ENCODE measurements at regions not wholly inside any gene's neighbourhood (a gene's known extent, or its start where the extent isn't known, plus 50 kb on each side); places are given as distances from the start of the nearest gene placed in this dataset.
"Not testable (repeated sequence)": the region's sequence is repeated elsewhere in the genome, so short reads cannot be mapped to it uniquely, and the experiment has no call there.

GRCh38 chr22:46047841-46048595, 71.1 kb upstream of the WNT7B start:
- peaks cover 0 to 18% (median 2%) of the 10 kb centered on the region in 4 donors for H3K4me1 Mint-ChIP-seq
- H3K4me3 ChIP-seq (ENCODE audit: low read depth, low read length): no peak overlapping the region
- no peak overlapping the region for H3K27ac Mint-ChIP-seq
- H3K36me3 Mint-ChIP-seq: no peaks in the 10 kb centered on the region
- H3K9me3 ChIP-seq (ENCODE audit: control insufficient read depth in 2 of 2, low read length in 2 of 2): no peaks in the 10 kb centered on the region
- H3K27me3 Mint-ChIP-seq: no peaks in the 10 kb centered on the region
- no peak for DNase-seq
- H3K9me3 Mint-ChIP-seq: no peaks in the 10 kb centered on the region
- no peaks in the 10 kb centered on the region for H3K27me3 ChIP-seq (ENCODE audit: control insufficient read depth, insufficient read depth, low read length)
- ATAC-seq (ENCODE audit: low read depth in 2 of 2): no peak
- no peak overlapping the region for H3K27ac ChIP-seq (ENCODE audit: insufficient read depth, low read length, poor library complexity, severe bottlenecking)
- peak overlapping the region in 2 of 4 donors; percentile 21 to 38 for H3K4me3 Mint-ChIP-seq
- H3K4me1 ChIP-seq (ENCODE audit: control insufficient read depth, insufficient read depth, low read length, poor library complexity, severe bottlenecking): peaks cover 32% of the 10 kb centered on the region
- no peaks in the 10 kb centered on the region for H3K36me3 ChIP-seq (ENCODE audit: control insufficient read depth, insufficient read depth, low read length)

GRCh38 chr22:46048661-46049060, 71.7 kb upstream of the WNT7B start:
- H3K4me3 ChIP-seq (ENCODE audit: low read depth, low read length); H3K27me3 Mint-ChIP-seq; DNase-seq; H3K27ac Mint-ChIP-seq; H3K36me3 ChIP-seq (ENCODE audit: control insufficient read depth, insufficient read depth, low read length); H3K36me3 Mint-ChIP-seq; H3K9me3 ChIP-seq (ENCODE audit: control insufficient read depth in 2 of 2, low read length in 2 of 2); H3K4me3 Mint-ChIP-seq; H3K9me3 Mint-ChIP-seq; ATAC-seq (ENCODE audit: low read depth in 2 of 2); H3K27me3 ChIP-seq (ENCODE audit: control insufficient read depth, insufficient read depth, low read length); H3K27ac ChIP-seq (ENCODE audit: insufficient read depth, low read length, poor library complexity, severe bottlenecking): not testable (repeated sequence)
- peaks cover 32% of the 10 kb centered on the region for H3K4me1 ChIP-seq (ENCODE audit: control insufficient read depth, insufficient read depth, low read length, poor library complexity, severe bottlenecking)
- H3K4me1 Mint-ChIP-seq: peaks cover 0 to 20% (median 3%) of the 10 kb centered on the region in 4 donors

GRCh38 chr22:46049726-46050450, 72.9 kb upstream of the WNT7B start:
- Histone ChIP-seq H3K27ac (ENCODE audit: insufficient read depth, low read length, poor library complexity, severe bottlenecking) (no peak overlapping the region), H3K27me3 (ENCODE audit: control insufficient read depth, insufficient read depth, low read length) (no peaks in the 10 kb centered on the region), H3K4me1 (ENCODE audit: control insufficient read depth, insufficient read depth, low read length, poor library complexity, severe bottlenecking) (peaks cover 28% of the 10 kb centered on the region), H3K36me3 (ENCODE audit: control insufficient read depth, insufficient read depth, low read length) (no peaks in the 10 kb centered on the region), H3K4me3 (ENCODE audit: low read depth, low read length) (no peak overlapping the region), H3K9me3 (ENCODE audit: control insufficient read depth in 2 of 2, low read length in 2 of 2) (no peaks in the 10 kb centered on the region)
- Mint-ChIP-seq H3K4me1 (peaks cover 0 to 14% (median 6%) of the 10 kb centered on the region in 4 donors), H3K27me3 (no peaks in the 10 kb centered on the region), H3K9me3 (no peaks in the 10 kb centered on the region), H3K36me3 (no peaks in the 10 kb centered on the region), H3K27ac (peak overlapping the region; percentile 29 to 85 (median 56)), H3K4me3 (peak overlapping the region in 2 of 4 donors; percentile 43 to 74)
- DNase-seq (no peak), ATAC-seq (ENCODE audit: low read depth in 2 of 2) (no peak)

- H3K27ac ChIP-seq (ENCODE audit: insufficient read depth, low read length, poor library complexity, severe bottlenecking): peak overlapping the region; percentile 44
- Mint-ChIP-seq H3K9me3 (no peaks in the 10 kb centered on the region), H3K4me1 (peaks cover 0 to 20% (median 8%) of the 10 kb centered on the region in 4 donors)
These were observed 73.5 kb upstream of the WNT7B start for GRCh38 chr22:46050451-46050845.

GRCh38 chr22:46050916-46051614, 74.1 kb upstream of the WNT7B start:
- no peaks in the 10 kb centered on the region for H3K27me3 Mint-ChIP-seq
- Histone ChIP-seq H3K4me3 (ENCODE audit: low read depth, low read length) (no peak overlapping the region), H3K27me3 (ENCODE audit: control insufficient read depth, insufficient read depth, low read length) (no peaks in the 10 kb centered on the region), H3K4me1 (ENCODE audit: control insufficient read depth, insufficient read depth, low read length, poor library complexity, severe bottlenecking) (peaks cover 35% of the 10 kb centered on the region), H3K36me3 (ENCODE audit: control insufficient read depth, insufficient read depth, low read length) (no peaks in the 10 kb centered on the region), H3K9me3 (ENCODE audit: control insufficient read depth in 2 of 2, low read length in 2 of 2) (no peaks in the 10 kb centered on the region), H3K27ac (ENCODE audit: insufficient read depth, low read length, poor library complexity, severe bottlenecking) (peak overlapping the region; percentile 87)
- H3K27ac Mint-ChIP-seq: peak overlapping the region; percentile 51 to 90 (median 64)
- H3K36me3 Mint-ChIP-seq: no peaks in the 10 kb centered on the region
- H3K4me1 Mint-ChIP-seq: peaks cover 0 to 24% (median 10%) of the 10 kb centered on the region in 4 donors
- no peak for ATAC-seq (ENCODE audit: low read depth in 2 of 2)
- peak overlapping the region; percentile 15 to 75 (median 66) for H3K4me3 Mint-ChIP-seq
- H3K9me3 Mint-ChIP-seq: no peaks in the 10 kb centered on the region
- DNase-seq: no peak

More at GRCh38 chr22:46050451-46050845, 73.5 kb upstream of the WNT7B start:
- H3K27ac Mint-ChIP-seq: peak overlapping the region in 1 of 3 donors; percentile 29
- no peaks in the 10 kb centered on the region for H3K36me3 Mint-ChIP-seq
- H3K27me3 Mint-ChIP-seq: no peaks in the 10 kb centered on the region
- Histone ChIP-seq H3K4me3 (ENCODE audit: low read depth, low read length) (no peak overlapping the region), H3K9me3 (ENCODE audit: control insufficient read depth in 2 of 2, low read length in 2 of 2) (no peaks in the 10 kb centered on the region), H3K36me3 (ENCODE audit: control insufficient read depth, insufficient read depth, low read length) (no peaks in the 10 kb centered on the region), H3K27me3 (ENCODE audit: control insufficient read depth, insufficient read depth, low read length) (no peaks in the 10 kb centered on the region), H3K4me1 (ENCODE audit: control insufficient read depth, insufficient read depth, low read length, poor library complexity, severe bottlenecking) (peaks cover 30% of the 10 kb centered on the region)
- peak overlapping the region in 1 of 4 donors; percentile 75 for H3K4me3 Mint-ChIP-seq
- DNase-seq (no peak), ATAC-seq (ENCODE audit: low read depth in 2 of 2) (no peak)

- Mint-ChIP-seq H3K27me3 (no peaks in the 10 kb centered on the region), H3K9me3 (no peaks in the 10 kb centered on the region), H3K27ac (peak overlapping the region; percentile 51 to 90 (median 64)), H3K4me1 (peaks cover 0 to 29% (median 12%) of the 10 kb centered on the region in 4 donors), H3K36me3 (no peaks in the 10 kb centered on the region), H3K4me3 (peak overlapping the region; percentile 44 to 86 (median 67))
- Histone ChIP-seq H3K9me3 (ENCODE audit: control insufficient read depth in 2 of 2, low read length in 2 of 2) (no peaks in the 10 kb centered on the region), H3K4me3 (ENCODE audit: low read depth, low read length) (no peak overlapping the region), H3K4me1 (ENCODE audit: control insufficient read depth, insufficient read depth, low read length, poor library complexity, severe bottlenecking) (peaks cover 40% of the 10 kb centered on the region), H3K36me3 (ENCODE audit: control insufficient read depth, insufficient read depth, low read length) (no peaks in the 10 kb centered on the region), H3K27ac (ENCODE audit: insufficient read depth, low read length, poor library complexity, severe bottlenecking) (peak overlapping the region; percentile 87), H3K27me3 (ENCODE audit: control insufficient read depth, insufficient read depth, low read length) (no peaks in the 10 kb centered on the region)
- DNase-seq: no peak
- no peak for ATAC-seq (ENCODE audit: low read depth in 2 of 2)
These were observed 74.7 kb upstream of the WNT7B start for GRCh38 chr22:46051646-46052045.

- peak overlapping the region; percentile 84 to 97 (median 90) for H3K4me3 Mint-ChIP-seq
- Histone ChIP-seq H3K4me3 (ENCODE audit: low read depth, low read length) (no peak overlapping the region), H3K36me3 (ENCODE audit: control insufficient read depth, insufficient read depth, low read length) (no peaks in the 10 kb centered on the region), H3K4me1 (ENCODE audit: control insufficient read depth, insufficient read depth, low read length, poor library complexity, severe bottlenecking) (peaks cover 45% of the 10 kb centered on the region), H3K9me3 (ENCODE audit: control insufficient read depth in 2 of 2, low read length in 2 of 2) (no peaks in the 10 kb centered on the region), H3K27ac (ENCODE audit: insufficient read depth, low read length, poor library complexity, severe bottlenecking) (peak overlapping the region; percentile 87), H3K27me3 (ENCODE audit: control insufficient read depth, insufficient read depth, low read length) (no peaks in the 10 kb centered on the region)
- ATAC-seq (ENCODE audit: low read depth in 2 of 2) (no peak), DNase-seq (no peak)
- H3K4me1 Mint-ChIP-seq: peaks cover 0 to 32% (median 15%) of the 10 kb centered on the region in 4 donors
- no peaks in the 10 kb centered on the region for H3K27me3 Mint-ChIP-seq
- no peaks in the 10 kb centered on the region for H3K36me3 Mint-ChIP-seq
- H3K9me3 Mint-ChIP-seq: no peaks in the 10 kb centered on the region
- peak overlapping the region; percentile 64 to 95 (median 90) for H3K27ac Mint-ChIP-seq
These were observed 75.4 kb upstream of the WNT7B start for GRCh38 chr22:46052331-46052771.
